K562 (cell line): ENCODE measurements at regions not wholly inside any gene's neighbourhood (a gene's known extent, or its start where the extent isn't known, plus 50 kb on each side); places are given as distances from the start of the nearest gene placed in this dataset.
"Not testable (repeated sequence)": the region's sequence is repeated elsewhere in the genome, so short reads cannot be mapped to it uniquely, and the experiment has no call there.

Experiments used
- ATAC-seq: fragments of 200-7000 bp; cut with Tn5 transposase; 3 replicates; pipeline ENCODE4 v1.9.1; 2020; ENCODE audit warnings: moderate library complexity
- BruUV-seq: library from RNA; stranded (reverse); fragments of 400-500 nt; replicated peaks from 2 replicates; lab custom pipeline; 2021; lab: Mats Ljungman, UMichigan
- CTCF ChIA-PET: fragments of 300-600 bp; formaldehyde crosslinking; extraction: SDS; loops from one replicate; lab custom pipeline; 2021; ENCODE audit warnings: low intra/inter-chr PET ratio; lab: Yijun Ruan, JAX
- POLR2A ChIA-PET: fragments of 300-600, 350-650 bp; sonication (Branson Sonifier 250); formaldehyde crosslinking; extraction: SDS; loops from one replicate; lab custom pipeline; 2021; ENCODE audit warnings: antibody characterized with exemption, inconsistent platforms; lab: Yijun Ruan, JAX
- DNase-seq, 4 experiments: peaks; one replicate each; pipeline versions ENCODE4 v3.0.0 to v3.0.0-alpha.2; 2011 to 2018; ENCODE audit warnings: low spot score in 3 of 4, mixed read lengths in 3 of 4; ENCODE audit errors: extremely low read depth in 1 of 4
- FAIRE-seq: peaks from 2 replicates; lab custom pipeline; 2011; peaks lifted over from hg19 to GRCh38; lab: Jason Lieb, UNC
- H2AFZ ChIP-seq: 2 replicates; pipeline ENCODE4 v1.6.0; 2011; ENCODE audit warnings: low read depth, low read length, control low read depth, inconsistent platforms
- H3K27ac ChIP-seq: fragments of 200-600 bp; 3 replicates; pipeline ENCODE4 v1.8.0; 2011; ENCODE audit warnings: low read depth, mild to moderate bottlenecking, control low read depth, inconsistent platforms, low read length, moderate library complexity, mixed read lengths; ENCODE audit errors: extremely low read depth
- H3K27me3 ChIP-seq, 2 experiments: fragments of 300-600 bp in 1 of 2; 2 replicates in 1 of 2; 3 replicates in 1 of 2; pipeline versions ENCODE4 v1.6.0 to v1.8.0; 2011; ENCODE audit warnings: inconsistent platforms in 2 of 2, low read length in 2 of 2, mild to moderate bottlenecking in 1 of 2, mixed read lengths in 1 of 2, moderate library complexity in 1 of 2; ENCODE audit not compliant: control insufficient read depth in 2 of 2, insufficient read depth in 2 of 2
- H3K36me3 ChIP-seq: fragments of 300-600 bp; 3 replicates; pipeline ENCODE4 v1.8.0; 2011; ENCODE audit warnings: mild to moderate bottlenecking, low read length, inconsistent platforms; ENCODE audit not compliant: control insufficient read depth, insufficient read depth
- H3K4me1 ChIP-seq, 2 experiments: fragments of 200-600 bp in 1 of 2; replicated peaks in 1 of 2; 2 replicates in 1 of 2; 3 replicates in 1 of 2; pipeline versions ENCODE4 v1.5.1 to v1.8.0; 2011; ENCODE audit warnings: inconsistent platforms in 2 of 2, low read length in 2 of 2, mild to moderate bottlenecking in 1 of 2, mixed read lengths in 1 of 2, moderate library complexity in 1 of 2; ENCODE audit not compliant: control insufficient read depth in 2 of 2, insufficient read depth in 2 of 2
- H3K4me2 ChIP-seq: 2 replicates; pipeline ENCODE4 v1.6.1; 2011; ENCODE audit warnings: low read length, control low read depth, inconsistent platforms, mixed read lengths; ENCODE audit not compliant: insufficient read depth
- H3K4me3 ChIP-seq: fragments of 200-600 bp; sonication (generic), shearing (Covaris generic); 2 replicates; pipeline ENCODE4 v1.5.1; 2016; ENCODE audit warnings: control low read depth, inconsistent platforms
- H3K79me2 ChIP-seq: fragments of 200-600 bp; 3 replicates; pipeline ENCODE4 v1.8.0; 2011; ENCODE audit warnings: low read length, inconsistent platforms; ENCODE audit not compliant: control insufficient read depth, insufficient read depth
- H3K9ac ChIP-seq, 2 experiments: 2 replicates each; pipeline versions ENCODE4 v1.6.0 to v1.6.1; 2011; ENCODE audit warnings: low read depth in 2 of 2, low read length in 2 of 2, control low read depth in 1 of 2, inconsistent platforms in 1 of 2, mild to moderate bottlenecking in 1 of 2, mixed read lengths in 1 of 2; ENCODE audit not compliant: insufficient read depth in 1 of 2
- H3K9me1 ChIP-seq: one replicate; pipeline ENCODE4 v1.6.0; 2011; ENCODE audit warnings: inconsistent platforms, mild to moderate bottlenecking, low read length, moderate library complexity; ENCODE audit not compliant: control insufficient read depth, insufficient read depth
- H3K9me3 ChIP-seq: replicated peaks from 2 replicates; pipeline ENCODE4 v1.5.1; 2011; ENCODE audit warnings: low read depth, low read length, inconsistent platforms; ENCODE audit not compliant: control insufficient read depth, insufficient read depth
- H4K20me1 ChIP-seq: replicated peaks from 2 replicates; pipeline ENCODE4 v1.6.1; 2011; ENCODE audit warnings: low read length, inconsistent platforms, mixed read lengths; ENCODE audit not compliant: control insufficient read depth, insufficient read depth
- BCOR ChIP-seq: fragments of 450-650 bp; IDR thresholded peaks from 2 replicates; pipeline ENCODE4 v1.6.1; 2016
- ESRRA ChIP-seq: fragments of 450-650 bp; IDR thresholded peaks from 2 replicates; pipeline ENCODE4 v1.6.1; 2014; ENCODE audit warnings: low read depth, mild to moderate bottlenecking, moderate library complexity, borderline replicate concordance
- JUNB ChIP-seq: fragments of 450-650 bp; formaldehyde crosslinking; conservative IDR thresholded peaks from 2 replicates; pipeline ENCODE4 v1.4.0; 2020; ENCODE audit warnings: mild to moderate bottlenecking
- KDM1A ChIP-seq, 2 experiments: fragments of 450-650 bp; IDR thresholded peaks; 2 replicates each; pipeline ENCODE4 v1.6.1; 2016; ENCODE audit warnings: mild to moderate bottlenecking in 2 of 2
- RBM25 ChIP-seq: fragments of 200-400 bp; formaldehyde crosslinking; IDR thresholded peaks from 2 replicates; pipeline ENCODE4 v1.6.1; 2018; ENCODE audit warnings: low read length, low read depth, moderate library complexity; ENCODE audit not compliant: severe bottlenecking
- SMARCA5 ChIP-seq: fragments of 450-650 bp; IDR thresholded peaks from 2 replicates; pipeline ENCODE4 v1.6.1; 2016
- SRSF7 ChIP-seq: fragments of 200-400 bp; formaldehyde crosslinking; optimal IDR thresholded peaks from 2 replicates; pipeline ENCODE3; 2017; ENCODE audit warnings: mild to moderate bottlenecking, low read depth, low read length
- WGBS: fragments of 100-300 bp; shearing (Covaris generic); methylation state at CpG from one replicate; pipeline ENCODE4 v1.1.6; 2016; ENCODE audit warnings: low coverage, mixed read lengths; ENCODE audit not compliant: insufficient coverage; ENCODE audit errors: missing lambda C conversion rate; 5-methylcytosine and 5-hydroxymethylcytosine counted together
- in situ Hi-C: fragments of 300-500 bp; cut with MboI; formaldehyde crosslinking; loops from 4 replicates; pipeline ENCODE4 v1.15.0; 2018; ENCODE audit warnings: inconsistent platforms, mixed read lengths
- intact Hi-C: fragments of 100-400 bp; cut with micrococcal nuclease; formaldehyde crosslinking; loops from 2 replicates; pipeline ENCODE4 v1.14.2; 2022
- TF ChIP-seq, protein P1 (sequence below): IDR thresholded peaks from 2 replicates; pipeline ENCODE4 v1.6.1; 2011; ENCODE audit warnings: borderline replicate concordance, low read depth, mild to moderate bottlenecking, moderate library complexity, low read length; ENCODE audit not compliant: insufficient read depth, poor library complexity, severe bottlenecking
- TF ChIP-seq, protein P2 (sequence below), 2 experiments: fragments of 200-800 bp in 1 of 2; sonication (Bioruptor generic) in 1 of 2; sonication (generic) in 1 of 2; formaldehyde crosslinking in 1 of 2; IDR thresholded peaks in 1 of 2; conservative IDR thresholded peaks in 1 of 2; 2 replicates each; pipeline versions ENCODE4 v1.5.0 to v1.6.1; 2016 to 2020; ENCODE audit warnings: missing compliant biosample characterization in 1 of 2, missing genetic modification characterization in 1 of 2, missing genetic modification reagents in 1 of 2

DNA sequence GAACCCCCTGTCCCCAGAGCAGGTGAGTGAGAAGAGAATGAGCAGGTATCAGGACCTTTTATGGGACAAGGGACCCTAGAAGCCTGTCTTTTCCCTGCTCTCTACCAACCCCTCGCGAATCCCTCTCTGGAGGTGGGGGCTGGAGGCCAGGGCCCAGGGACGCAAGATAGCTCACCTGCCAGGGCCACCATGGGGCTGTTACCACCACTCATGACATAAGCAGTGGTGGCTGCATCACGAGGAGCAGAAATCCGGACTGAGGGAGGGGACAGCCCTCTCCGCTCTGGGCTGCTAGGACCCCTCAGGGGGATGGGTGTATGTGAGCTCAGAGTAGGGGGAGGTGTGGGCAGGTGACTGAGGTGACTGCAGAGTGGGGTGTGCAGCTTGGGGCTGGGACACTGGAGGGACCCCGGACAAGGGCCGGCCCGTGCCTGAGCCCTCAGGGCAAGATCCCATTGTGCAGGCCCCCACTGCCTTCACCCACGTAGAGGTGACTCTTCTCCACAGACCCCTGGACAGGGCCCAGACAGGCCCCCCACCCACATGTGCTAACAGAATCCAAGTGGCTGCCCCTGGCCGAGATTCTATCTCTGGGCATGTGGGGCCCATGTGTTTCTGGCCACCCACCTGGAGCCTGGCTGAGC, 190.6 kb downstream of the TBC1D2B start (continued):
- TF ChIP-seq SRSF7 (no peak), JUNB (no peak)
- TF ChIP-seq, protein P1, sequence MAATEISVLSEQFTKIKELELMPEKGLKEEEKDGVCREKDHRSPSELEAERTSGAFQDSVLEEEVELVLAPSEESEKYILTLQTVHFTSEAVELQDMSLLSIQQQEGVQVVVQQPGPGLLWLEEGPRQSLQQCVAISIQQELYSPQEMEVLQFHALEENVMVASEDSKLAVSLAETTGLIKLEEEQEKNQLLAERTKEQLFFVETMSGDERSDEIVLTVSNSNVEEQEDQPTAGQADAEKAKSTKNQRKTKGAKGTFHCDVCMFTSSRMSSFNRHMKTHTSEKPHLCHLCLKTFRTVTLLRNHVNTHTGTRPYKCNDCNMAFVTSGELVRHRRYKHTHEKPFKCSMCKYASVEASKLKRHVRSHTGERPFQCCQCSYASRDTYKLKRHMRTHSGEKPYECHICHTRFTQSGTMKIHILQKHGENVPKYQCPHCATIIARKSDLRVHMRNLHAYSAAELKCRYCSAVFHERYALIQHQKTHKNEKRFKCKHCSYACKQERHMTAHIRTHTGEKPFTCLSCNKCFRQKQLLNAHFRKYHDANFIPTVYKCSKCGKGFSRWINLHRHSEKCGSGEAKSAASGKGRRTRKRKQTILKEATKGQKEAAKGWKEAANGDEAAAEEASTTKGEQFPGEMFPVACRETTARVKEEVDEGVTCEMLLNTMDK = no peak
- TF ChIP-seq, protein P2, sequence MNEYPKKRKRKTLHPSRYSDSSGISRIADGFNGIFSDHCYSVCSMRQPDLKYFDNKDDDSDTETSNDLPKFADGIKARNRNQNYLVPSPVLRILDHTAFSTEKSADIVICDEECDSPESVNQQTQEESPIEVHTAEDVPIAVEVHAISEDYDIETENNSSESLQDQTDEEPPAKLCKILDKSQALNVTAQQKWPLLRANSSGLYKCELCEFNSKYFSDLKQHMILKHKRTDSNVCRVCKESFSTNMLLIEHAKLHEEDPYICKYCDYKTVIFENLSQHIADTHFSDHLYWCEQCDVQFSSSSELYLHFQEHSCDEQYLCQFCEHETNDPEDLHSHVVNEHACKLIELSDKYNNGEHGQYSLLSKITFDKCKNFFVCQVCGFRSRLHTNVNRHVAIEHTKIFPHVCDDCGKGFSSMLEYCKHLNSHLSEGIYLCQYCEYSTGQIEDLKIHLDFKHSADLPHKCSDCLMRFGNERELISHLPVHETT (CRISPR knock-in tag; conservative IDR thresholded peaks at IDR 0.05 in 1 of 2, IDR thresholded peaks at IDR 0.05 in 1 of 2) = no peak

DNA sequence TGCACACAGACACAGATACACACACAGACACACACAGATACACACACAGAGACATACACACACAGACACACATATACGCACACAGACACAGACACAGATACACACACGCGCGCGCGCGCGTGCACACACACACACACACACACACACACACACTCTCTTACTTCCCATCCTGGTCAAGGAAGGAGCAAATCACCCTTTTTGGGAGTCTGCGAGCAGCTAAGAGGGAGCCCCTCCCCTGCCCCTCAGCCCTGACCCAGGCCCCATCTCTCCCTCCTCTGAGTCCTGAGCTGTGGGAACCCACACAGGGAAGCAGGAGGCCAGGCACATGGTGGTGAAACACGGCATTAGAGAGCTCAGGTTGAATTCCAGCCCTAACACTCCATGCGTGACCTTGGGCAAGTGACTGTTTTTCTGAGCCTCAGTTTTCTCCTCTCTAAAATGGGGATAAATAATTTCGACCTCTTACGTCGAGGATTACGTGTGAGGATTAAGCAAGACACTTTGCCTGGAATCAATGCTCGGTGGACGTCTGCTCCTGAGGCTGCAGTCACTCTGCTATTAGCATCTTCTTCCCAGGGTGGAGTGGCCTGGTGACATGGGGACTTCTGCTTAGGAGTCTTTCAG, 191.5 kb downstream of the TBC1D2B start:
- CTCF ChIA-PET = not testable (repeated sequence)

GRCh38 chr15:77883012-77883411, 194.5 kb downstream of the TBC1D2B start:
- H3K27me3 ChIP-seq = peaks cover 0 to 12% of the 10 kb centered on the region in 2 experiments; a peak in 2 of 5 replicates
- FAIRE-seq = peak; percentile 75
- H3K9ac ChIP-seq, H3K9me1 ChIP-seq, CTCF ChIA-PET, H3K4me3 ChIP-seq, H3K36me3 ChIP-seq, in situ Hi-C loops, H4K20me1 ChIP-seq, POLR2A ChIA-PET, intact Hi-C loops, ATAC-seq, H2AFZ ChIP-seq, H3K9me3 ChIP-seq, H3K79me2 ChIP-seq, DNase-seq, BruUV-seq, H3K4me2 ChIP-seq, H3K27ac ChIP-seq, H3K4me1 ChIP-seq: not testable (repeated sequence)
- WGBS = no CpG with 5 or more reads among the region's 9 CpGs

More for the DNA sequence above, 191.5 kb downstream of the TBC1D2B start:
- H3K9me3 ChIP-seq, H3K9me1 ChIP-seq, H3K4me3 ChIP-seq, H3K9ac ChIP-seq: not testable (repeated sequence)
- TF ChIP-seq ESRRA (peak; percentile 49; the same call in 1 of the 2 replicates), BCOR (peak; percentile 41; the same call in 1 of the 2 replicates), RBM25 (peak; percentile 72), SMARCA5 (0 out of 2 replicates have a peak, but pooled peaks have one; percentile 1), KDM1A (IDR thresholded peaks at IDR 0.05) (peak in 1 of 2 experiments; percentile 42; a peak in 2 of 4 replicates)
- TF ChIP-seq, all 486 proteins: peak for 5; not testable (repeated sequence) for 481
- H2AFZ ChIP-seq, H3K27ac ChIP-seq, BruUV-seq, H3K79me2 ChIP-seq, H3K4me1 ChIP-seq, H3K36me3 ChIP-seq, DNase-seq, ATAC-seq, H4K20me1 ChIP-seq, FAIRE-seq, in situ Hi-C loops, H3K4me2 ChIP-seq, intact Hi-C loops: not testable (repeated sequence)
- POLR2A ChIA-PET = interaction anchor here (0.6 kb wide), 1 partner anchor 1566 kb away, joined by 3 read pairs; no protein-coding TSS in a partner anchor
- WGBS = 48% methylated on average over 14 of the region's 17 CpGs
- peaks cover 0 to 20% of the 10 kb centered on the region in 2 experiments; a peak in 2 of 5 replicates for H3K27me3 ChIP-seq
